ENCODE measurements at regions not wholly inside any gene's neighbourhood (a gene's known extent, or its start where the extent isn't known, plus 50 kb on each side); places are given as distances from the start of the nearest gene placed in this dataset.

- peak; percentile 36 for DNase-seq (ENCODE audit: low read depth)
- H3K4me3 ChIP-seq (ENCODE audit: low read depth, low read length), result no peak overlapping the region
- TF ChIP-seq CTCF (conservative IDR thresholded peaks at IDR 0.05; ENCODE audit: low read depth, low read length), result no peak
Observed at GRCh38 chr5:133831491-133832224, 136.8 kb downstream of the C5orf15 start.

- no peak overlapping the region for H3K4me3 ChIP-seq (ENCODE audit: low read depth, low read length)
- TF ChIP-seq CTCF (conservative IDR thresholded peaks at IDR 0.05; ENCODE audit: low read depth, low read length), result no peak
- no peak for DNase-seq (ENCODE audit: low read depth)
Observed at GRCh38 chr5:133830911-133831310, 137.5 kb downstream of the C5orf15 start.

GRCh38 chr5:133830281-133830680 lies 138.1 kb downstream of the C5orf15 start:
- no peak for DNase-seq (ENCODE audit: low read depth)
- TF ChIP-seq CTCF (conservative IDR thresholded peaks at IDR 0.05; ENCODE audit: low read depth, low read length), result no peak
- no peak overlapping the region for H3K4me3 ChIP-seq (ENCODE audit: low read depth, low read length)

- no peak for DNase-seq (ENCODE audit: low read depth)
- no peak for TF ChIP-seq CTCF (conservative IDR thresholded peaks at IDR 0.05; ENCODE audit: low read depth, low read length)
- no peak overlapping the region for H3K4me3 ChIP-seq (ENCODE audit: low read depth, low read length)
Observed at GRCh38 chr5:133829786-133830185, 138.6 kb downstream of the C5orf15 start.

GRCh38 chr5:133828722-133829121 lies 139.7 kb downstream of the C5orf15 start:
- TF ChIP-seq CTCF (conservative IDR thresholded peaks at IDR 0.05; ENCODE audit: low read depth, low read length), result no peak
- no peak overlapping the region for H3K4me3 ChIP-seq (ENCODE audit: low read depth, low read length)
- DNase-seq (ENCODE audit: low read depth), result no peak

GRCh38 chr5:133827830-133828229 lies 140.6 kb downstream of the C5orf15 start:
- no peak for DNase-seq (ENCODE audit: low read depth)
- no peak for TF ChIP-seq CTCF (conservative IDR thresholded peaks at IDR 0.05; ENCODE audit: low read depth, low read length)

GRCh38 chr5:133827011-133827410 lies 141.4 kb downstream of the C5orf15 start:
- no peak overlapping the region for H3K4me3 ChIP-seq (ENCODE audit: low read depth, low read length)
- TF ChIP-seq CTCF (conservative IDR thresholded peaks at IDR 0.05; ENCODE audit: low read depth, low read length), result no peak
- no peak for DNase-seq (ENCODE audit: low read depth)

More at GRCh38 chr5:133827830-133828229, 140.6 kb downstream of the C5orf15 start:
- no peak overlapping the region for H3K4me3 ChIP-seq (ENCODE audit: low read depth, low read length)
